Astrocyte (in vitro differentiated cells and primary cell): ENCODE measurements at regions not wholly inside any gene's neighbourhood (a gene's known extent, or its start where the extent isn't known, plus 50 kb on each side); places are given as distances from the start of the nearest gene placed in this dataset.

Source experiments
- DNase-seq: peaks from one replicate; pipeline ENCODE4 v3.0.0-alpha.2; 2010; ENCODE audit warnings: low read depth
- FAIRE-seq: peaks from 2 replicates; lab custom pipeline; 2011; peaks lifted over from hg19 to GRCh38; lab: Jason Lieb, UNC
- H2AFZ ChIP-seq: 2 replicates; pipeline ENCODE4 v1.6.0; 2012; ENCODE audit warnings: low read depth, low read length, inconsistent platforms
- H3K27ac ChIP-seq: 2 replicates; pipeline ENCODE4 v1.5.1; 2011; ENCODE audit warnings: low read depth, low read length, inconsistent platforms
- H3K27me3 ChIP-seq: 2 replicates; pipeline ENCODE4 v1.6.0; 2011; ENCODE audit warnings: low read length, inconsistent platforms; ENCODE audit not compliant: insufficient read depth
- H3K36me3 ChIP-seq: 2 replicates; pipeline ENCODE4 v1.5.1; 2011; ENCODE audit warnings: low read length, inconsistent platforms; ENCODE audit not compliant: insufficient read depth
- H3K4me1 ChIP-seq: 2 replicates; pipeline ENCODE4 v1.5.1; 2011; ENCODE audit warnings: low read length, inconsistent platforms; ENCODE audit not compliant: insufficient read depth
- H3K4me2 ChIP-seq: 2 replicates; pipeline ENCODE4 v1.6.0; 2012; ENCODE audit warnings: low read length, inconsistent platforms
- H3K4me3 ChIP-seq: 2 replicates; pipeline ENCODE4 v1.5.1; 2011; ENCODE audit warnings: low read depth, mild to moderate bottlenecking, low read length, inconsistent platforms; ENCODE audit not compliant: insufficient read depth
- H3K79me2 ChIP-seq: 2 replicates; pipeline ENCODE4 v1.6.0; 2012; ENCODE audit warnings: mild to moderate bottlenecking, low read length, inconsistent platforms; ENCODE audit not compliant: insufficient read depth
- H3K9ac ChIP-seq: 2 replicates; pipeline ENCODE4 v1.6.0; 2012; ENCODE audit warnings: mild to moderate bottlenecking, low read length, inconsistent platforms
- H3K9me3 ChIP-seq: 2 replicates; pipeline ENCODE4 v1.5.1; 2012; ENCODE audit warnings: low read depth, mild to moderate bottlenecking, low read length, inconsistent platforms; ENCODE audit not compliant: insufficient read depth
- H4K20me1 ChIP-seq: 2 replicates; pipeline ENCODE4 v1.6.0; 2012; ENCODE audit warnings: low read length, inconsistent platforms; ENCODE audit not compliant: insufficient read depth
- H3K27ac Mint-ChIP-seq: one replicate; pipeline ENCODE4 v1.8.0; 2021; ENCODE audit warnings: mild to moderate bottlenecking, mixed read lengths; ENCODE audit not compliant: unreplicated experiment
- H3K27me3 Mint-ChIP-seq: one replicate; pipeline ENCODE4 v1.8.0; 2021; ENCODE audit warnings: low read depth, mixed read lengths; ENCODE audit not compliant: unreplicated experiment
- H3K36me3 Mint-ChIP-seq: one replicate; pipeline ENCODE4 v1.8.0; 2021; ENCODE audit warnings: low read depth, mixed read lengths; ENCODE audit not compliant: unreplicated experiment
- H3K4me1 Mint-ChIP-seq: one replicate; pipeline ENCODE4 v1.8.0; 2021; ENCODE audit warnings: low read depth, mixed read lengths; ENCODE audit not compliant: unreplicated experiment
- H3K4me3 Mint-ChIP-seq: one replicate; pipeline ENCODE4 v1.8.0; 2021; ENCODE audit warnings: mild to moderate bottlenecking, moderate library complexity, mixed read lengths; ENCODE audit not compliant: unreplicated experiment
- H3K9me3 Mint-ChIP-seq: one replicate; pipeline ENCODE4 v1.8.0; 2021; ENCODE audit warnings: mild to moderate bottlenecking, mixed read lengths; ENCODE audit not compliant: unreplicated experiment
- EZH2 ChIP-seq: IDR thresholded peaks from 2 replicates; pipeline ENCODE4 v1.6.1; 2012; ENCODE audit warnings: mild to moderate bottlenecking, low read length, inconsistent platforms; ENCODE audit not compliant: insufficient read depth
- TF ChIP-seq, protein P1 (sequence below): IDR thresholded peaks from 2 replicates; pipeline ENCODE4 v1.5.1; 2011; ENCODE audit warnings: low read depth, mild to moderate bottlenecking, inconsistent platforms, low read length, moderate library complexity; ENCODE audit not compliant: insufficient read depth

DNA sequence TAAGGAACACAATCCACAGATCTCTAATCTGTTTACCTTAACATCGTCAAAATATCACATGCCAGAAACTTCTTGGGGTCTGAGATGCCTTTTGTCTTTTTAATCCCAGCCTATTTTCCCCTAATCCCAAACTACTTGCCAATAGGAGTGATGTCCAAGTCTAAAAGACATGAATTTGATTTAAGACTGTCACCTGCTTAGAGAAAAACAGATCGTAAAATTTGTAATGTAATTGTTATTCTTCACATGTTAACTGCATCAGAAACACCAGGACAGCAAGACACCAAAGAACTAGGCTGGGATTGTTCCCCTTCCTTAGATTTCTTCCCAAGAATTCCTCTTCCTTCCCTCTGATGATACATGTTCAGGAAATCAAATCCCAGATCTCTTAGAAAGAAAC, 198.1 kb upstream of the ARHGAP20 start:
- H3K9me3 ChIP-seq, result no peaks in the 10 kb centered on the region
- no peak overlapping the region for H2AFZ ChIP-seq
- H3K36me3 ChIP-seq, result no peaks in the 10 kb centered on the region
- DNase-seq (no peak), FAIRE-seq (no peak)
- peaks cover 5% of the 10 kb centered on the region for H3K27me3 ChIP-seq
- H3K27ac Mint-ChIP-seq, result no peak overlapping the region
- H3K27me3 Mint-ChIP-seq, result peaks cover 15% of the 10 kb centered on the region
- no peak overlapping the region for H3K9ac ChIP-seq
- no peak overlapping the region for H3K27ac ChIP-seq
- no peaks in the 10 kb centered on the region for H3K36me3 Mint-ChIP-seq
- H3K4me1 Mint-ChIP-seq, result peaks cover 14% of the 10 kb centered on the region
- H3K4me1 ChIP-seq, result peaks cover 18% of the 10 kb centered on the region
- H3K79me2 ChIP-seq, result no peaks in the 10 kb centered on the region
- no peak overlapping the region for H3K4me2 ChIP-seq
- no peak for TF ChIP-seq EZH2
- TF ChIP-seq, protein P1, sequence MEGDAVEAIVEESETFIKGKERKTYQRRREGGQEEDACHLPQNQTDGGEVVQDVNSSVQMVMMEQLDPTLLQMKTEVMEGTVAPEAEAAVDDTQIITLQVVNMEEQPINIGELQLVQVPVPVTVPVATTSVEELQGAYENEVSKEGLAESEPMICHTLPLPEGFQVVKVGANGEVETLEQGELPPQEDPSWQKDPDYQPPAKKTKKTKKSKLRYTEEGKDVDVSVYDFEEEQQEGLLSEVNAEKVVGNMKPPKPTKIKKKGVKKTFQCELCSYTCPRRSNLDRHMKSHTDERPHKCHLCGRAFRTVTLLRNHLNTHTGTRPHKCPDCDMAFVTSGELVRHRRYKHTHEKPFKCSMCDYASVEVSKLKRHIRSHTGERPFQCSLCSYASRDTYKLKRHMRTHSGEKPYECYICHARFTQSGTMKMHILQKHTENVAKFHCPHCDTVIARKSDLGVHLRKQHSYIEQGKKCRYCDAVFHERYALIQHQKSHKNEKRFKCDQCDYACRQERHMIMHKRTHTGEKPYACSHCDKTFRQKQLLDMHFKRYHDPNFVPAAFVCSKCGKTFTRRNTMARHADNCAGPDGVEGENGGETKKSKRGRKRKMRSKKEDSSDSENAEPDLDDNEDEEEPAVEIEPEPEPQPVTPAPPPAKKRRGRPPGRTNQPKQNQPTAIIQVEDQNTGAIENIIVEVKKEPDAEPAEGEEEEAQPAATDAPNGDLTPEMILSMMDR, result no peak
- H3K9me3 Mint-ChIP-seq, result no peaks in the 10 kb centered on the region
- no peak overlapping the region for H3K4me3 Mint-ChIP-seq
- no peaks in the 10 kb centered on the region for H4K20me1 ChIP-seq
- no peak overlapping the region for H3K4me3 ChIP-seq

DNA sequence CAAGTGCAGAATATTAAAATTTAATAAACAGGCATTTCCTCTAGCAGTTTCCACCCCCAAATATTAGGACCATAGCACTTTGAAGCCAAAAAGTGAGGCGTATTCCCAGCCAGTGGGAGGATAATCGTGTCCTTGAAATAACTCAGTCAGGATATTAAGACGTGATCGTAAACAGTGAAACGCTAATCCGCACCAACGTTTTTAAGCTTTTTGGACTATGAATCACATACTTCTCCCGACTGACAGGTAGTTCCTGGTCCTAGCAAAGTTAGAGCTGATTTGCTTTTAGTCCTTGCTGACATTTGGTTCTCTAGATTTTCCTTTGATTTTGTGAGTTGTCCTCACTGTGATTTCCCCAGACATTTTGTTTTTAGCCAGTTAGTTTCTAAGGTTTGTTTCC, 197.1 kb upstream of the ARHGAP20 start:
- Histone ChIP-seq H3K27me3 (peaks cover 5% of the 10 kb centered on the region), H3K79me2 (no peaks in the 10 kb centered on the region), H3K27ac (peak overlapping the region; percentile 27), H3K4me1 (peaks cover 18% of the 10 kb centered on the region), H3K9me3 (no peaks in the 10 kb centered on the region), H3K4me2 (no peak overlapping the region), H2AFZ (no peak overlapping the region), H3K4me3 (no peak overlapping the region), H3K36me3 (no peaks in the 10 kb centered on the region), H3K9ac (peak overlapping the region; percentile 13), H4K20me1 (no peaks in the 10 kb centered on the region)
- Mint-ChIP-seq H3K36me3 (no peaks in the 10 kb centered on the region), H3K27ac (peak overlapping the region; percentile 67), H3K4me1 (peaks cover 14% of the 10 kb centered on the region), H3K9me3 (no peaks in the 10 kb centered on the region), H3K27me3 (peaks cover 15% of the 10 kb centered on the region), H3K4me3 (no peak overlapping the region)
- DNase-seq (no peak), FAIRE-seq (no peak)
- TF ChIP-seq, protein P1, result no peak
- TF ChIP-seq EZH2, result no peak

DNA sequence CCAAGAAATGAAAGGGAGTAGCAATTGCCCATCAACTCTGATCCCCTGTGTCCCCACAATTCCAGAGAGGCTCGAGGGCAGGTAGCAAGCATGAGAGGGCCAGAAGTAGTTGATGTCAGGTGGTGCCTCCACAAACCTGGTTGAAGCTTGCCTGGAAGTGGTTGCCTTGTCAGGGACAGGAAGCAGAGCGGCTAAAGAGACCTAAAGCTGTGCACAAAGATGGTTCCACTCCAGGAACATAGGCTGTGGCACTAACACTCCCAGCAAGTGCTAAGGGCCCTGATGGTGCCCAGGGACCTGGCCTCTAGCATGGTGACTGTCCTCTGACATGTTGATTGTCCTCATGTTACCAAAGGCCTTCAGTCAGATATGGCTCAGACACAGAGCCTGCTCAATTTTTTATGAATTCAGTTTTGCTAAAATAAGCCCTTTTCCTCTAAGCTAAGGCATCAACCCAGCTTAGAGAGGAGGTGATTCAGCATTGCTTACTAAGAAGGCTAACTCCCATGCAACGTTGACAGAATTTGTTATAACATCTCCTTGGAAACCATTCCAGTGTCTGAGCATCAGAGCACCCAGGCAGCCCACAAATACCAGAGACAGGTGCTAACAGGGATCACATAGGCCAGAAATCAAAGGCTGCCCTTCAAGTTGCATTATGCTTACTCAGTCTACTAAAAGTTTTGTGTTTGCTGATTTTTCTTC, 196.3 kb upstream of the ARHGAP20 start:
- H3K27ac ChIP-seq, result peak overlapping the region; percentile 82
- H3K79me2 ChIP-seq, result no peaks in the 10 kb centered on the region
- Mint-ChIP-seq H3K4me3 (no peak overlapping the region), H3K27ac (peak overlapping the region; percentile 91), H3K27me3 (peaks cover 15% of the 10 kb centered on the region), H3K9me3 (no peaks in the 10 kb centered on the region), H3K36me3 (no peaks in the 10 kb centered on the region), H3K4me1 (peaks cover 18% of the 10 kb centered on the region)
- FAIRE-seq (no peak), DNase-seq (peak; percentile 97)
- H3K27me3 ChIP-seq, result peaks cover 5% of the 10 kb centered on the region
- H3K36me3 ChIP-seq, result no peaks in the 10 kb centered on the region
- H3K4me3 ChIP-seq, result no peak overlapping the region
- no peak overlapping the region for H2AFZ ChIP-seq
- H3K9me3 ChIP-seq, result no peaks in the 10 kb centered on the region
- H3K4me2 ChIP-seq, result peak overlapping the region; percentile 69
- H3K4me1 ChIP-seq, result peaks cover 22% of the 10 kb centered on the region
- peak overlapping the region; percentile 44 for H3K9ac ChIP-seq
- H4K20me1 ChIP-seq, result no peaks in the 10 kb centered on the region
- TF ChIP-seq, protein P1, result no peak
- no peak for TF ChIP-seq EZH2
